A549 (cell line): ENCODE measurements at regions not wholly inside any gene's neighbourhood (a gene's known extent, or its start where the extent isn't known, plus 50 kb on each side); places are given as distances from the start of the nearest gene placed in this dataset.
"Not testable (repeated sequence)": the region's sequence is repeated elsewhere in the genome, so short reads cannot be mapped to it uniquely, and the experiment has no call there.

Experiments
- ATAC-seq, 2 experiments: fragments of 200-7000 bp in 1 of 2; fragments of >200 bp in 1 of 2; cut with Nextera tagmentation in 1 of 2; cut with Tn5 transposase in 1 of 2; 3 replicates each; pipeline versions ENCODE4 v1.8.0 to v1.9.1; 2018 to 2020; ENCODE audit warnings: mild to moderate bottlenecking in 1 of 2, moderate library complexity in 1 of 2
- CTCF ChIA-PET: fragments of 300-600 bp; sonication (Branson Sonifier 250); formaldehyde crosslinking; extraction: SDS; loops from one replicate; lab custom pipeline; 2021; ENCODE audit warnings: antibody characterized with exemption, inconsistent platforms; lab: Yijun Ruan, JAX
- POLR2A ChIA-PET: fragments of 350-600 bp; formaldehyde crosslinking; extraction: SDS; loops from one replicate; lab custom pipeline; 2021; ENCODE audit warnings: antibody characterized with exemption, inconsistent platforms; lab: Yijun Ruan, JAX
- DNase-seq, 2 experiments: peaks; one replicate each; pipeline versions ENCODE4 v3.0.0 to v3.0.0-alpha.2; 2011 to 2016; ENCODE audit warnings: low read depth in 1 of 2, low spot score in 1 of 2
- FAIRE-seq: peaks from 2 replicates; lab custom pipeline; 2011; peaks lifted over from hg19 to GRCh38; lab: Jason Lieb, UNC
- H3K27ac ChIP-seq, 2 experiments: fragments of >200 bp; sonication (Bioruptor Twin); formaldehyde crosslinking; 3 replicates each; pipeline ENCODE4 v1.5.1; 2016 to 2017
- H3K4me1 ChIP-seq: fragments of >200 bp; sonication (Bioruptor Twin); formaldehyde crosslinking; 3 replicates; pipeline ENCODE4 v1.6.1; 2016
- H3K4me2 ChIP-seq: fragments of >200 bp; sonication (Bioruptor Twin); formaldehyde crosslinking; 3 replicates; pipeline ENCODE4 v1.6.1; 2016
- H3K4me3 ChIP-seq: fragments of >200 bp; sonication (Bioruptor Twin); formaldehyde crosslinking; 3 replicates; pipeline ENCODE4 v1.5.1; 2016
- H3K9me3 ChIP-seq: fragments of >200 bp; sonication (Bioruptor Twin); formaldehyde crosslinking; 3 replicates; pipeline ENCODE4 v1.6.1; 2016
- BCL3 ChIP-seq: fragments of >200 bp; sonication (Bioruptor Twin); formaldehyde crosslinking; IDR thresholded peaks from 3 replicates; pipeline ENCODE4 v1.6.1; 2016
- CTCF ChIP-seq: fragments of >200 bp; sonication (Bioruptor Twin); formaldehyde crosslinking; IDR thresholded peaks from 3 replicates; pipeline ENCODE4 v1.5.1; 2016
- FOSL2 ChIP-seq, 2 experiments: fragments of 450-650 bp in 1 of 2; fragments of >200 bp in 1 of 2; sonication (Bioruptor Twin) in 1 of 2; formaldehyde crosslinking; IDR thresholded peaks; 2 replicates each; pipeline versions ENCODE4 v1.5.0 to v1.6.1; 2016 to 2020; ENCODE audit warnings: mild to moderate bottlenecking in 1 of 2, moderate library complexity in 1 of 2
- HDAC2 ChIP-seq: fragments of 200-600 bp; sonication (generic); IDR thresholded peaks from 2 replicates; pipeline ENCODE4 v1.6.1; 2016
- HOXB5 ChIP-seq: fragments of 250-450 bp; sonication (Bioruptor Pico); IDR thresholded peaks from 2 replicates; pipeline ENCODE4 v1.5.0; 2020; ENCODE audit warnings: mild to moderate bottlenecking, moderate library complexity
- JUN ChIP-seq, 2 experiments: fragments of >200 bp; sonication (Bioruptor Twin); formaldehyde crosslinking; IDR thresholded peaks; 2 replicates in 1 of 2; 3 replicates in 1 of 2; pipeline ENCODE4 v1.6.1; 2016 to 2017
- KDM1A ChIP-seq: fragments of 200-600 bp; sonication (generic); IDR thresholded peaks from 2 replicates; pipeline ENCODE4 v1.6.1; 2016; ENCODE audit warnings: low read depth, mild to moderate bottlenecking
- KDM5A ChIP-seq: fragments of 200-600 bp; sonication (generic); IDR thresholded peaks from 2 replicates; pipeline ENCODE4 v1.6.1; 2016; ENCODE audit warnings: antibody characterized with exemption, mild to moderate bottlenecking
- MAX ChIP-seq: IDR thresholded peaks from 2 replicates; pipeline ENCODE4 v1.6.1; 2012
- NFE2L2 ChIP-seq: fragments of 150-350 bp; conservative IDR thresholded peaks from 2 replicates; pipeline ENCODE4 v1.6.1; 2014; ENCODE audit warnings: low read length
- NR3C1 ChIP-seq: fragments of >200 bp; sonication (Bioruptor Twin); formaldehyde crosslinking; IDR thresholded peaks from 3 replicates; pipeline ENCODE4 v1.6.1; 2017
- POLR2AphosphoS2 ChIP-seq: conservative IDR thresholded peaks from 2 replicates; pipeline ENCODE4 v1.6.1; 2012; ENCODE audit warnings: low read length, improper control_type of control experiment, inconsistent platforms
- RAD21 ChIP-seq, 2 experiments: fragments of >200 bp in 1 of 2; sonication (Bioruptor Twin) in 1 of 2; formaldehyde crosslinking in 1 of 2; IDR thresholded peaks in 1 of 2; conservative IDR thresholded peaks in 1 of 2; 2 replicates in 1 of 2; 3 replicates in 1 of 2; pipeline ENCODE4 v1.6.1; 2012 to 2018; ENCODE audit warnings: inconsistent platforms in 1 of 2
- REST ChIP-seq: fragments of 200-600 bp; sonication (generic); IDR thresholded peaks from 2 replicates; pipeline ENCODE4 v1.6.1; 2016; ENCODE audit warnings: antibody characterized with exemption, mild to moderate bottlenecking, moderate library complexity
- ZSCAN20 ChIP-seq: fragments of 250-450 bp; sonication (Bioruptor Pico); IDR thresholded peaks from 2 replicates; pipeline ENCODE4 v1.8.0; 2022; ENCODE audit warnings: mild to moderate bottlenecking, moderate library complexity
- WGBS: methylation state at CpG from one replicate; pipeline ENCODE4 v1.1.6; 2017; ENCODE audit errors: missing lambda C conversion rate; 5-methylcytosine and 5-hydroxymethylcytosine counted together

- TF ChIP-seq POLR2AphosphoS2 (no peak), KDM5A (no peak), JUN (IDR thresholded peaks at IDR 0.05) (no peak)
- Histone ChIP-seq H3K9me3 (no peaks in the 10 kb centered on the region), H3K4me1 (no peaks in the 10 kb centered on the region), H3K4me2 (no peak overlapping the region), H3K4me3 (no peak overlapping the region), H3K27ac (no peak overlapping the region)
- DNase-seq (no peak), ATAC-seq (no peak), FAIRE-seq (no peak)
- ChIA-PET CTCF (no interaction called here), POLR2A (no interaction called here)
- 7% methylated on average over 9 of the region's 9 CpGs for whole genome bisulfite sequencing
These were observed 244.2 kb upstream of the CDH11 start for GRCh38 chr16:65365732-65366715.

GRCh38 chr16:65356721-65357120 lies 234.9 kb upstream of the CDH11 start:
- CTCF ChIA-PET, H3K4me3 ChIP-seq, H3K9me3 ChIP-seq, FAIRE-seq, H3K4me1 ChIP-seq, H3K27ac ChIP-seq, DNase-seq, ATAC-seq, H3K4me2 ChIP-seq, POLR2A ChIA-PET: not testable (repeated sequence)
- WGBS: 44% methylated on average over 14 of the region's 14 CpGs

- Histone ChIP-seq H3K4me1 (no peaks in the 10 kb centered on the region), H3K27ac (no peak overlapping the region), H3K4me3 (no peak overlapping the region), H3K9me3 (peaks cover 5% of the 10 kb centered on the region), H3K4me2 (no peak overlapping the region)
- CTCF ChIA-PET: no interaction called here
- FAIRE-seq: no peak
- no peak for ATAC-seq
- TF ChIP-seq BCL3 (no peak), REST (no peak), NR3C1 (no peak)
- POLR2A ChIA-PET: no interaction called here
- no peak for DNase-seq
These were observed 233.8 kb upstream of the CDH11 start for GRCh38 chr16:65355706-65356105.

- CTCF ChIA-PET: no interaction called here
- POLR2A ChIA-PET: no interaction called here
- Histone ChIP-seq H3K4me1 (no peaks in the 10 kb centered on the region), H3K27ac (no peak overlapping the region), H3K4me3 (no peak overlapping the region), H3K9me3 (peaks cover 5% of the 10 kb centered on the region), H3K4me2 (no peak overlapping the region)
- no peak for FAIRE-seq
- ATAC-seq: no peak
- 9% methylated on average over 1 of the region's 1 CpG for WGBS
- no peak for DNase-seq
- TF ChIP-seq FOSL2 (IDR thresholded peaks at IDR 0.05): no peak
- TF ChIP-seq FOSL2 (CRISPR knock-in tag; IDR thresholded peaks at IDR 0.05): no peak
- no peak for TF ChIP-seq HDAC2
- no peak for TF ChIP-seq KDM1A
- no peak for TF ChIP-seq RAD21 (conservative IDR thresholded peaks at IDR 0.05 in 1 of 2, IDR thresholded peaks at IDR 0.05 in 1 of 2)
- TF ChIP-seq ZSCAN20: no peak
- TF ChIP-seq HOXB5: no peak
- TF ChIP-seq CTCF: no peak
- no peak for TF ChIP-seq NFE2L2
- no peak for TF ChIP-seq MAX
These were observed 231.3 kb upstream of the CDH11 start for GRCh38 chr16:65353183-65353582.
